Astrocyte (in vitro differentiated cells and primary cell): ENCODE measurements at regions not wholly inside any gene's neighbourhood (a gene's known extent, or its start where the extent isn't known, plus 50 kb on each side); places are given as distances from the start of the nearest gene placed in this dataset.

Source experiments
- DNase-seq: peaks from one replicate; pipeline ENCODE4 v3.0.0-alpha.2; 2010; ENCODE audit warnings: low read depth
- FAIRE-seq: peaks from 2 replicates; lab custom pipeline; 2011; peaks lifted over from hg19 to GRCh38; lab: Jason Lieb, UNC
- H2AFZ ChIP-seq: 2 replicates; pipeline ENCODE4 v1.6.0; 2012; ENCODE audit warnings: low read depth, low read length, inconsistent platforms
- H3K27ac ChIP-seq: 2 replicates; pipeline ENCODE4 v1.5.1; 2011; ENCODE audit warnings: low read depth, low read length, inconsistent platforms
- H3K27me3 ChIP-seq: 2 replicates; pipeline ENCODE4 v1.6.0; 2011; ENCODE audit warnings: low read length, inconsistent platforms; ENCODE audit not compliant: insufficient read depth
- H3K36me3 ChIP-seq: 2 replicates; pipeline ENCODE4 v1.5.1; 2011; ENCODE audit warnings: low read length, inconsistent platforms; ENCODE audit not compliant: insufficient read depth
- H3K4me1 ChIP-seq: 2 replicates; pipeline ENCODE4 v1.5.1; 2011; ENCODE audit warnings: low read length, inconsistent platforms; ENCODE audit not compliant: insufficient read depth
- H3K4me2 ChIP-seq: 2 replicates; pipeline ENCODE4 v1.6.0; 2012; ENCODE audit warnings: low read length, inconsistent platforms
- H3K4me3 ChIP-seq: 2 replicates; pipeline ENCODE4 v1.5.1; 2011; ENCODE audit warnings: low read depth, mild to moderate bottlenecking, low read length, inconsistent platforms; ENCODE audit not compliant: insufficient read depth
- H3K79me2 ChIP-seq: 2 replicates; pipeline ENCODE4 v1.6.0; 2012; ENCODE audit warnings: mild to moderate bottlenecking, low read length, inconsistent platforms; ENCODE audit not compliant: insufficient read depth
- H3K9ac ChIP-seq: 2 replicates; pipeline ENCODE4 v1.6.0; 2012; ENCODE audit warnings: mild to moderate bottlenecking, low read length, inconsistent platforms
- H3K9me3 ChIP-seq: 2 replicates; pipeline ENCODE4 v1.5.1; 2012; ENCODE audit warnings: low read depth, mild to moderate bottlenecking, low read length, inconsistent platforms; ENCODE audit not compliant: insufficient read depth
- H4K20me1 ChIP-seq: 2 replicates; pipeline ENCODE4 v1.6.0; 2012; ENCODE audit warnings: low read length, inconsistent platforms; ENCODE audit not compliant: insufficient read depth
- H3K27ac Mint-ChIP-seq: one replicate; pipeline ENCODE4 v1.8.0; 2021; ENCODE audit warnings: mild to moderate bottlenecking, mixed read lengths; ENCODE audit not compliant: unreplicated experiment
- H3K27me3 Mint-ChIP-seq: one replicate; pipeline ENCODE4 v1.8.0; 2021; ENCODE audit warnings: low read depth, mixed read lengths; ENCODE audit not compliant: unreplicated experiment
- H3K36me3 Mint-ChIP-seq: one replicate; pipeline ENCODE4 v1.8.0; 2021; ENCODE audit warnings: low read depth, mixed read lengths; ENCODE audit not compliant: unreplicated experiment
- H3K4me1 Mint-ChIP-seq: one replicate; pipeline ENCODE4 v1.8.0; 2021; ENCODE audit warnings: low read depth, mixed read lengths; ENCODE audit not compliant: unreplicated experiment
- H3K4me3 Mint-ChIP-seq: one replicate; pipeline ENCODE4 v1.8.0; 2021; ENCODE audit warnings: mild to moderate bottlenecking, moderate library complexity, mixed read lengths; ENCODE audit not compliant: unreplicated experiment
- H3K9me3 Mint-ChIP-seq: one replicate; pipeline ENCODE4 v1.8.0; 2021; ENCODE audit warnings: mild to moderate bottlenecking, mixed read lengths; ENCODE audit not compliant: unreplicated experiment
- EZH2 ChIP-seq: IDR thresholded peaks from 2 replicates; pipeline ENCODE4 v1.6.1; 2012; ENCODE audit warnings: mild to moderate bottlenecking, low read length, inconsistent platforms; ENCODE audit not compliant: insufficient read depth
- TF ChIP-seq, protein P1 (sequence below): IDR thresholded peaks from 2 replicates; pipeline ENCODE4 v1.5.1; 2011; ENCODE audit warnings: low read depth, mild to moderate bottlenecking, inconsistent platforms, low read length, moderate library complexity; ENCODE audit not compliant: insufficient read depth

GRCh38 chr3:140848666-140849065 lies 93.0 kb upstream of the SLC25A36 start:
- FAIRE-seq (no peak), DNase-seq (no peak)
- no peaks in the 10 kb centered on the region for H3K79me2 ChIP-seq
- H3K9me3 ChIP-seq: no peaks in the 10 kb centered on the region
- Mint-ChIP-seq H3K4me1 (peaks cover 18% of the 10 kb centered on the region), H3K27me3 (no peaks in the 10 kb centered on the region), H3K9me3 (no peaks in the 10 kb centered on the region), H3K4me3 (no peak overlapping the region), H3K27ac (no peak overlapping the region), H3K36me3 (no peaks in the 10 kb centered on the region)
- no peak overlapping the region for H2AFZ ChIP-seq
- H3K27me3 ChIP-seq: no peaks in the 10 kb centered on the region
- no peaks in the 10 kb centered on the region for H3K36me3 ChIP-seq
- H3K9ac ChIP-seq: no peak overlapping the region
- H3K4me3 ChIP-seq: no peak overlapping the region
- no peaks in the 10 kb centered on the region for H4K20me1 ChIP-seq
- H3K4me1 ChIP-seq: no peaks in the 10 kb centered on the region
- no peak overlapping the region for H3K4me2 ChIP-seq
- H3K27ac ChIP-seq: no peak overlapping the region
- TF ChIP-seq EZH2: no peak
- TF ChIP-seq, protein P1, sequence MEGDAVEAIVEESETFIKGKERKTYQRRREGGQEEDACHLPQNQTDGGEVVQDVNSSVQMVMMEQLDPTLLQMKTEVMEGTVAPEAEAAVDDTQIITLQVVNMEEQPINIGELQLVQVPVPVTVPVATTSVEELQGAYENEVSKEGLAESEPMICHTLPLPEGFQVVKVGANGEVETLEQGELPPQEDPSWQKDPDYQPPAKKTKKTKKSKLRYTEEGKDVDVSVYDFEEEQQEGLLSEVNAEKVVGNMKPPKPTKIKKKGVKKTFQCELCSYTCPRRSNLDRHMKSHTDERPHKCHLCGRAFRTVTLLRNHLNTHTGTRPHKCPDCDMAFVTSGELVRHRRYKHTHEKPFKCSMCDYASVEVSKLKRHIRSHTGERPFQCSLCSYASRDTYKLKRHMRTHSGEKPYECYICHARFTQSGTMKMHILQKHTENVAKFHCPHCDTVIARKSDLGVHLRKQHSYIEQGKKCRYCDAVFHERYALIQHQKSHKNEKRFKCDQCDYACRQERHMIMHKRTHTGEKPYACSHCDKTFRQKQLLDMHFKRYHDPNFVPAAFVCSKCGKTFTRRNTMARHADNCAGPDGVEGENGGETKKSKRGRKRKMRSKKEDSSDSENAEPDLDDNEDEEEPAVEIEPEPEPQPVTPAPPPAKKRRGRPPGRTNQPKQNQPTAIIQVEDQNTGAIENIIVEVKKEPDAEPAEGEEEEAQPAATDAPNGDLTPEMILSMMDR: no peak

- H3K4me1 Mint-ChIP-seq: peaks cover 18% of the 10 kb centered on the region
- Histone ChIP-seq H3K4me2 (peak overlapping the region; percentile 47), H2AFZ (no peak overlapping the region), H3K27me3 (no peaks in the 10 kb centered on the region), H3K79me2 (no peaks in the 10 kb centered on the region), H3K36me3 (no peaks in the 10 kb centered on the region), H3K4me3 (no peak overlapping the region), H4K20me1 (no peaks in the 10 kb centered on the region), H3K27ac (no peak overlapping the region), H3K4me1 (no peaks in the 10 kb centered on the region), H3K9me3 (no peaks in the 10 kb centered on the region), H3K9ac (no peak overlapping the region)
- no peak overlapping the region for H3K27ac Mint-ChIP-seq
- DNase-seq (peak; percentile 29), FAIRE-seq (no peak)
- H3K4me3 Mint-ChIP-seq: no peak overlapping the region
- H3K9me3 Mint-ChIP-seq: no peaks in the 10 kb centered on the region
- TF ChIP-seq, protein P1: no peak
- no peak for TF ChIP-seq EZH2
- no peaks in the 10 kb centered on the region for H3K36me3 Mint-ChIP-seq
- H3K27me3 Mint-ChIP-seq: peaks cover 2% of the 10 kb centered on the region
These were observed 91.3 kb upstream of the SLC25A36 start for GRCh38 chr3:140850210-140850955.

DNA sequence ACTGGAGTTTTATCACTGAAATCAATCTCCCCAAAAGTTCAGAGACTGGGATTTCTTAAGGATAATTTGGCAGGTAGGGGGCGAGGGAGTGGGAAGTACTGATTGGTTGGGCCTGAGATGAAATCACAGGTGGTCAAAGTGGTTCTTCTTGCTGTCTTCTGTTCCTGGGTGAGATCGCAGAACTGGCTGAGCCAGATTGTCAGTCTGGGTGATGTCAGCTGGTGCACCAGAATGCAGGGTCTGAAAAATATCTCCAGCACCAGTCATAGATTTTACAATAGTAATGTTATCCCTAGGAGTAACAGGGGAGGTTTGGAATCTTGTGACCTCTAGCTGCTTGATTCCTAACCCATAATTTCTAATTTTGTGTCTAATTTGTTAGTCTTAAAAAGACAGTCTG lies 86.7 kb upstream of the SLC25A36 start:
- Histone ChIP-seq H3K79me2 (no peaks in the 10 kb centered on the region), H3K27ac (no peak overlapping the region), H3K4me3 (no peak overlapping the region), H3K9ac (no peak overlapping the region), H4K20me1 (no peaks in the 10 kb centered on the region), H3K4me2 (no peak overlapping the region), H3K4me1 (no peaks in the 10 kb centered on the region), H2AFZ (no peak overlapping the region), H3K9me3 (no peaks in the 10 kb centered on the region), H3K36me3 (no peaks in the 10 kb centered on the region), H3K27me3 (no peaks in the 10 kb centered on the region)
- no peaks in the 10 kb centered on the region for H3K9me3 Mint-ChIP-seq
- no peak for TF ChIP-seq EZH2
- TF ChIP-seq, protein P1: no peak
- peaks cover 7% of the 10 kb centered on the region for H3K4me1 Mint-ChIP-seq
- peaks cover 2% of the 10 kb centered on the region for H3K27me3 Mint-ChIP-seq
- DNase-seq: no peak
- FAIRE-seq: no peak
- H3K4me3 Mint-ChIP-seq: no peak overlapping the region
- H3K27ac Mint-ChIP-seq: no peak overlapping the region
- H3K36me3 Mint-ChIP-seq: no peaks in the 10 kb centered on the region
